SK-N-SH treated with all-trans-retinoic acid at 6 μM for 48 hours (cell line): ENCODE measurements at regions not wholly inside any gene's neighbourhood (a gene's known extent, or its start where the extent isn't known, plus 50 kb on each side); places are given as distances from the start of the nearest gene placed in this dataset.

Experiments
- ATAC-seq: fragments of 200-7000 bp; cut with Tn5 transposase; 3 replicates; pipeline ENCODE4 v1.9.1; 2020; ENCODE audit warnings: mild to moderate bottlenecking, moderate library complexity
- ARNTL ChIP-seq: fragments of 450-650 bp; formaldehyde crosslinking; IDR thresholded peaks from 2 replicates; pipeline ENCODE4 v1.5.0; 2020; ENCODE audit warnings: low read depth, mild to moderate bottlenecking, moderate library complexity, borderline replicate concordance
- BACH2 ChIP-seq: fragments of 250-450 bp; sonication (Bioruptor Pico); IDR thresholded peaks from 2 replicates; pipeline ENCODE4 v1.9.0; 2021; ENCODE audit warnings: mild to moderate bottlenecking, borderline replicate concordance
- CREB5 ChIP-seq: fragments of 250-450 bp; sonication (Bioruptor Pico); IDR thresholded peaks from 2 replicates; pipeline ENCODE4 v1.5.1; 2020; ENCODE audit warnings: low read depth, mild to moderate bottlenecking, moderate library complexity
- CSDC2 ChIP-seq: fragments of 250-450 bp; sonication (Bioruptor Pico); IDR thresholded peaks from 2 replicates; pipeline ENCODE4 v1.5.0; 2020; ENCODE audit warnings: mild to moderate bottlenecking, moderate library complexity
- GLIS3 ChIP-seq: fragments of 250-450 bp; sonication (Bioruptor Pico); IDR thresholded peaks from 2 replicates; pipeline ENCODE4 v1.5.0; 2020; ENCODE audit warnings: mild to moderate bottlenecking, moderate library complexity
- ISL1 ChIP-seq: fragments of 250-450 bp; sonication (Bioruptor Pico); IDR thresholded peaks from 2 replicates; pipeline ENCODE4 v2.1.2; 2022; ENCODE audit warnings: mild to moderate bottlenecking, moderate library complexity
- PATZ1 ChIP-seq: fragments of 250-450 bp; sonication (Bioruptor Pico); IDR thresholded peaks from 2 replicates; pipeline ENCODE4 v1.8.0; 2020; ENCODE audit warnings: mild to moderate bottlenecking, moderate library complexity, borderline replicate concordance
- POU6F1 ChIP-seq: fragments of 250-450 bp; sonication (Bioruptor Pico); IDR thresholded peaks from 2 replicates; pipeline ENCODE4 v1.8.0; 2021; ENCODE audit warnings: low read depth, mild to moderate bottlenecking, moderate library complexity, borderline replicate concordance
- RARB ChIP-seq: fragments of 250-450 bp; sonication (Bioruptor Pico); IDR thresholded peaks from 2 replicates; pipeline ENCODE4 v1.8.0; 2021; ENCODE audit warnings: mild to moderate bottlenecking, moderate library complexity
- SNAI2 ChIP-seq: fragments of 250-450 bp; sonication (Bioruptor Pico); IDR thresholded peaks from 2 replicates; pipeline ENCODE4 v1.5.0; 2020; ENCODE audit warnings: mild to moderate bottlenecking, moderate library complexity
- TCF4 ChIP-seq: fragments of 250-450 bp; sonication (Bioruptor Pico); IDR thresholded peaks from 2 replicates; pipeline ENCODE4 v1.8.0; 2021; ENCODE audit warnings: mild to moderate bottlenecking, moderate library complexity, borderline replicate concordance
- TOX ChIP-seq: fragments of 250-450 bp; sonication (Bioruptor Pico); IDR thresholded peaks from 2 replicates; pipeline ENCODE4 v1.8.0; 2021; ENCODE audit warnings: mild to moderate bottlenecking, moderate library complexity, borderline replicate concordance
- ZC3H10 ChIP-seq: fragments of 250-450 bp; sonication (Bioruptor Pico); IDR thresholded peaks from 2 replicates; pipeline ENCODE4 v1.5.1; 2021; ENCODE audit warnings: mild to moderate bottlenecking, moderate library complexity
- ZFP3 ChIP-seq: fragments of 250-450 bp; sonication (Bioruptor Pico); IDR thresholded peaks from 2 replicates; pipeline ENCODE4 v1.5.0; 2020; ENCODE audit warnings: mild to moderate bottlenecking, moderate library complexity
- ZFP30 ChIP-seq: fragments of 450-650 bp; formaldehyde crosslinking; IDR thresholded peaks from 2 replicates; pipeline ENCODE4 v1.5.0; 2022; ENCODE audit warnings: mild to moderate bottlenecking, moderate library complexity
- ZNF565 ChIP-seq: fragments of 450-650 bp; formaldehyde crosslinking; conservative IDR thresholded peaks from 2 replicates; pipeline ENCODE4 v1.5.0; 2020; ENCODE audit warnings: low read depth, mild to moderate bottlenecking, moderate library complexity
- ZNF70 ChIP-seq: fragments of 450-650 bp; formaldehyde crosslinking; IDR thresholded peaks from 2 replicates; pipeline ENCODE4 v1.5.0; 2020; ENCODE audit warnings: mild to moderate bottlenecking, moderate library complexity
- TF ChIP-seq, protein P1 (sequence below): fragments of 250-450 bp; sonication (Bioruptor Pico); IDR thresholded peaks from 2 replicates; pipeline ENCODE4 v1.5.0; 2020; ENCODE audit warnings: mild to moderate bottlenecking, moderate library complexity
- TF ChIP-seq, protein P2 (sequence below): fragments of 250-450 bp; sonication (Bioruptor Pico); IDR thresholded peaks from 2 replicates; pipeline ENCODE4 v1.5.1; 2021; ENCODE audit warnings: mild to moderate bottlenecking, moderate library complexity

DNA sequence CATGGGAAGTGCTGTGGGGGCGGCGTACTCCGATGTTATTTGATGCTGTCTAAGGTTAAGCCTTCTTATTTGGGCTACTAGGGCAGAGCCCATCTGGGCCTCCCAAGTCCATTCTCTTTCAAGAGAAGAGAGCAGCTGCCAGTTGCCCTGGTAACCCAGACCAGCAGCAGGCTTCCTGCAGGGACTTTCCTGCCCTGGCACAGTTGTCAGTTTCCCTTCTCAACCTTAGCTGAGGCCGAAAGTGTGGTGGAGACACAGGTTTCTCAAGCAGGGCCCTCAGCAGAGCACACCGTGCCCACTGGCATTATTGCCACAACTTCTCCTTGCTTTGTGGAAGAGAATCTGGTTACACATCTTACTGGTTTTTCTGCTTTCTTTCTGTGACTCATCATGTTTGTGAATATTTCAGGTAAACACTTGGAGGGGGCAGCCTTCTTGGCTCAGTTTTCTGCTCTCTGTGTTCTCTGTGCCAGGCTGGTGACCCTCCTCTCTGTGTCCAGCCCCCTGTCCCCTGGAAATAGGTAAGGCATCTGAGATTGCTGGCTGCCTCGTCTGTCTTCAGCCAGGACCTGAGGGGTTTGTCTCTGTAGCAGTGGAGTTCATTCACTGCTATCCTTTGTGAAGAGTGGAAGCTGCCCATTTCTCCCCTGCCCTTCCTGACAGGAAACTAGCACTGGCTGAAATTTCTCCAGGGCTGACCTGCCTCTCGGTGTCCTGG, 111.0 kb downstream of the B3GNT2 start:
- ATAC-seq: peak; percentile 43
- no peak for TF ChIP-seq TOX
- TF ChIP-seq ARNTL: no peak
- no peak for TF ChIP-seq GLIS3 (CRISPR knock-in tag)
- TF ChIP-seq TCF4 (CRISPR knock-in tag): no peak
- TF ChIP-seq, protein P1, sequence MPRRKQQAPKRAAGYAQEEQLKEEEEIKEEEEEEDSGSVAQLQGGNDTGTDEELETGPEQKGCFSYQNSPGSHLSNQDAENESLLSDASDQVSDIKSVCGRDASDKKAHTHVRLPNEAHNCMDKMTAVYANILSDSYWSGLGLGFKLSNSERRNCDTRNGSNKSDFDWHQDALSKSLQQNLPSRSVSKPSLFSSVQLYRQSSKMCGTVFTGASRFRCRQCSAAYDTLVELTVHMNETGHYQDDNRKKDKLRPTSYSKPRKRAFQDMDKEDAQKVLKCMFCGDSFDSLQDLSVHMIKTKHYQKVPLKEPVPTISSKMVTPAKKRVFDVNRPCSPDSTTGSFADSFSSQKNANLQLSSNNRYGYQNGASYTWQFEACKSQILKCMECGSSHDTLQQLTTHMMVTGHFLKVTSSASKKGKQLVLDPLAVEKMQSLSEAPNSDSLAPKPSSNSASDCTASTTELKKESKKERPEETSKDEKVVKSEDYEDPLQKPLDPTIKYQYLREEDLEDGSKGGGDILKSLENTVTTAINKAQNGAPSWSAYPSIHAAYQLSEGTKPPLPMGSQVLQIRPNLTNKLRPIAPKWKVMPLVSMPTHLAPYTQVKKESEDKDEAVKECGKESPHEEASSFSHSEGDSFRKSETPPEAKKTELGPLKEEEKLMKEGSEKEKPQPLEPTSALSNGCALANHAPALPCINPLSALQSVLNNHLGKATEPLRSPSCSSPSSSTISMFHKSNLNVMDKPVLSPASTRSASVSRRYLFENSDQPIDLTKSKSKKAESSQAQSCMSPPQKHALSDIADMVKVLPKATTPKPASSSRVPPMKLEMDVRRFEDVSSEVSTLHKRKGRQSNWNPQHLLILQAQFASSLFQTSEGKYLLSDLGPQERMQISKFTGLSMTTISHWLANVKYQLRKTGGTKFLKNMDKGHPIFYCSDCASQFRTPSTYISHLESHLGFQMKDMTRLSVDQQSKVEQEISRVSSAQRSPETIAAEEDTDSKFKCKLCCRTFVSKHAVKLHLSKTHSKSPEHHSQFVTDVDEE: no peak
- no peak for TF ChIP-seq PATZ1 (CRISPR knock-in tag)
- TF ChIP-seq SNAI2 (CRISPR knock-in tag): no peak
- no peak for TF ChIP-seq RARB (CRISPR knock-in tag)
- no peak for TF ChIP-seq ZNF565
- TF ChIP-seq, protein P2, sequence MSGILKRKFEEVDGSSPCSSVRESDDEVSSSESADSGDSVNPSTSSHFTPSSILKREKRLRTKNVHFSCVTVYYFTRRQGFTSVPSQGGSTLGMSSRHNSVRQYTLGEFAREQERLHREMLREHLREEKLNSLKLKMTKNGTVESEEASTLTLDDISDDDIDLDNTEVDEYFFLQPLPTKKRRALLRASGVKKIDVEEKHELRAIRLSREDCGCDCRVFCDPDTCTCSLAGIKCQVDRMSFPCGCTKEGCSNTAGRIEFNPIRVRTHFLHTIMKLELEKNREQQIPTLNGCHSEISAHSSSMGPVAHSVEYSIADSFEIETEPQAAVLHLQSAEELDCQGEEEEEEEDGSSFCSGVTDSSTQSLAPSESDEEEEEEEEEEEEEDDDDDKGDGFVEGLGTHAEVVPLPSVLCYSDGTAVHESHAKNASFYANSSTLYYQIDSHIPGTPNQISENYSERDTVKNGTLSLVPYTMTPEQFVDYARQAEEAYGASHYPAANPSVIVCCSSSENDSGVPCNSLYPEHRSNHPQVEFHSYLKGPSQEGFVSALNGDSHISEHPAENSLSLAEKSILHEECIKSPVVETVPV (CRISPR knock-in tag): no peak
- TF ChIP-seq ZNF70 (CRISPR knock-in tag): no peak
- TF ChIP-seq ZC3H10 (CRISPR knock-in tag): no peak
- no peak for TF ChIP-seq BACH2 (CRISPR knock-in tag)
- TF ChIP-seq ZFP3 (CRISPR knock-in tag): no peak
- TF ChIP-seq ISL1: no peak
- TF ChIP-seq CSDC2 (CRISPR knock-in tag): no peak
- no peak for TF ChIP-seq ZFP30 (CRISPR knock-in tag)
- no peak for TF ChIP-seq POU6F1 (CRISPR knock-in tag)

DNA sequence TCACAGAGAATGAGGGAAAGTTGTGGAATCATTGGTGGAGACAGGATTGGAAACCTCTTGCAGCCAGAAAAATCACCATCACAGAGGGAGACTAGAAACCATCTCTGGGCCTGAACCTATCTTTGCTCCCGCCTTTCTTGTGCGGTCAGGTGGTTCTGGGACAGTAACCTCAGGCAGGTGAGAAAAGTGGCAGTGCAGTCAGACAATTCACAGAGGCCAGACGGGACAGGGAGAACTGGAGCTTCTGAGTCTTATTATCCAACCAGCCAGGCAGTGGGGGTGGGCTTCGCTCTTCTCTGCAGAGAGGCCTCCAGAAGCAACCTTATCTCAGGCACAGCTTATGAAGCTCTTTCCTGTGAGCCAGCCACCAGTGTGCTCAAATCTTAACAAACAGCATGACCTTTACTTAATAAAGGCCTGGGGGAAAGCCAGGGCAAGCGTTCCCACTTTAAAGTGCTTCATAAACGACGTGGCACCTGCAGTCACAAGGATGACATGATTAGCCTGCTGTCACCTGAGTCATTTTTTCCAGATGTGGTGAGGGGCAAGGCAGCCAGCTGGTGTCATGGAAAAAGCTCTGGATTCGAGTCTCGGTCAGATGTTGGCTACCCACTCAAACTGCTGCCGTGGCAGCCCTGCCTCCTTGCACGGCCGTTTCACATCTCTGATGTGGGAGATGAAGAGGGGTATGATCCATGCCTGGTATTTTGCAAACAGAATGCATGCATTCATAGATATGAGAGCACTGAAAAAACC, 109.7 kb downstream of the B3GNT2 start:
- TF ChIP-seq ZNF70 (CRISPR knock-in tag) (no peak), ARNTL (no peak), SNAI2 (CRISPR knock-in tag) (no peak), ZFP3 (CRISPR knock-in tag) (no peak), CREB5 (CRISPR knock-in tag) (no peak), PATZ1 (CRISPR knock-in tag) (no peak), ZNF565 (no peak)
- TF ChIP-seq, protein P1: no peak
- TF ChIP-seq, all 23 proteins: peak for 0
- ATAC-seq: no peak
